Left ventricle myocardium inferior (tissue), 1 donor: ENCODE measurements at regions not wholly inside any gene's neighbourhood (a gene's known extent, or its start where the extent isn't known, plus 50 kb on each side); places are given as distances from the start of the nearest gene placed in this dataset.
"Not testable (repeated sequence)": the region's sequence is repeated elsewhere in the genome, so short reads cannot be mapped to it uniquely, and the experiment has no call there.

Experiments
- DNase-seq: peaks from one replicate; pipeline ENCODE4 v3.0.0-alpha.2; 2020
- H3K27ac ChIP-seq: fragments of 200-600 bp; replicated peaks from 2 replicates; pipeline ENCODE4 v1.8.0; 2021
- H3K27me3 ChIP-seq: fragments of 200-600 bp; 2 replicates; pipeline ENCODE4 v1.8.0; 2021; ENCODE audit warnings: low read depth
- H3K36me3 ChIP-seq: fragments of 200-600 bp; 2 replicates; pipeline ENCODE4 v1.8.0; 2021
- H3K4me1 ChIP-seq: fragments of 200-600 bp; 2 replicates; pipeline ENCODE4 v1.8.0; 2021
- H3K4me3 ChIP-seq: fragments of 200-600 bp; 2 replicates; pipeline ENCODE4 v1.8.0; 2021; ENCODE audit warnings: mild to moderate bottlenecking, moderate library complexity
- H3K9me3 ChIP-seq: fragments of 200-600 bp; replicated peaks from 2 replicates; pipeline ENCODE4 v1.8.0; 2021
- intact Hi-C: fragments of 100-400 bp; cut with micrococcal nuclease; formaldehyde crosslinking; loops from one replicate; pipeline ENCODE4 v1.11.0; 2022
- donor health status: DM: no; HTN: yes; CAD: no; lungs with severe emphysema.

DNA sequence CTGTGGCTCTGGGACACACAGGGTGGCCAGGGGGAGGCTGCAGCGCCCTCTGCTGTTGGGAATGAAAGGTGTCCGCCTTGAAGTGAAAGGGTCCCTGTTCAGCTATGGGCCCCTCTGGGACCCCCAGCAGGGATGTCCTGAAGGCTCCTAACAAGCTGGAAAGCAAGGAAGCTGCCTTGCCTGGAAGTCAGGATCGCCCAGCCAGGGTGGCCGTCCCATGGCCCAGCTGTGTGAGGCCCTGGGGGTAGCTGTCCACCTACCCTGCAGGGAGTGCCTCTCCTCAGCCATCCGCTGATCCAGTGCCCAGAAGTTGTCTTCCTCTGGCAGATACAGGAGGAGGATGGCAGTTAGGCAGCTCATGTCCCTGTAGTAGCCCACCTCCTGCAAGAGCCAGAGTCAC, 143.4 kb upstream of the ZNG1F start:
- intact Hi-C loops, H3K36me3 ChIP-seq, H3K27me3 ChIP-seq, H3K9me3 ChIP-seq, DNase-seq, H3K4me3 ChIP-seq, H3K4me1 ChIP-seq, H3K27ac ChIP-seq: not testable (repeated sequence)

DNA sequence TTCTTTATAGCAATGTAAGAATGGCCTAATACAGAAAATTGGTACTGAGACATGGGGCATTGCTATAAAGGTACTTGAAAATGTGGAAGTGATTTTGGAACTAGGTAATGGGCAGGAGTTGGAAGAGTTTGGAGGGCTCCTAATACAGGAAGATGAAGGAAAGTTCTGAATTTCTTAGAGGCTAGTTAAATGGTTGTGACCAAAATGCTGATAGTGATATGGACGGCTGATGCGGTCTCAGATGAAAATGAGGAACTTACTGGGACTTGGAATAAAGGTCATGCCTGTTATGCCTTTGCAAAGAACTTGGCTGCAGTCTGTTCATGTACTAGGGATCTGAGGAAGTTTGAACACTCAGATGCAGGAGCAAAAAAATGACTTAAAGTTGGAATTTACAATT, 132.2 kb upstream of the ZNG1F start:
- not testable (repeated sequence) for H3K36me3 ChIP-seq

DNA sequence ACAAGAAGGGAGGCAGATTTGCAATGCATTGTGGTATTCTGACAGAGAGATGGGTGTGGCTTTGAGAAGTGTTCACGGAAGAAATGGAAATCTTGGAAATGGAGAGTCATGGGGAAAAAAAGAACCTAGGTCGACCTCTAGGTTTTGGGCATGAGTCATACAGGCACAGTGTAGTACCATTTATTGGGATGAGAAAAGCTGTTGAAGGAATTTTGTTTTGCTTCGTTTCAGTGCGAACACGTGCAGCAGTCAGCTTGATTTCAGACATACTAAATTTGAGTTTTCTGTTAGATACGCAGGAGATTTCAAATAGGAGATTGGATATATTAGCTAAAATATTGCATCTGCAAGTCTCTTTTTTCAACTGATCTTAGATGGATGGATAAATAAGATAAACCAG, 119.8 kb upstream of the ZNG1F start:
- H3K9me3 ChIP-seq, H3K4me1 ChIP-seq, H3K4me3 ChIP-seq, H3K36me3 ChIP-seq, DNase-seq, intact Hi-C loops, H3K27ac ChIP-seq, H3K27me3 ChIP-seq: not testable (repeated sequence)

More for the DNA sequence above, 132.2 kb upstream of the ZNG1F start:
- H3K27me3 ChIP-seq, H3K4me1 ChIP-seq, H3K27ac ChIP-seq, H3K9me3 ChIP-seq, DNase-seq, H3K4me3 ChIP-seq, intact Hi-C loops: not testable (repeated sequence)

DNA sequence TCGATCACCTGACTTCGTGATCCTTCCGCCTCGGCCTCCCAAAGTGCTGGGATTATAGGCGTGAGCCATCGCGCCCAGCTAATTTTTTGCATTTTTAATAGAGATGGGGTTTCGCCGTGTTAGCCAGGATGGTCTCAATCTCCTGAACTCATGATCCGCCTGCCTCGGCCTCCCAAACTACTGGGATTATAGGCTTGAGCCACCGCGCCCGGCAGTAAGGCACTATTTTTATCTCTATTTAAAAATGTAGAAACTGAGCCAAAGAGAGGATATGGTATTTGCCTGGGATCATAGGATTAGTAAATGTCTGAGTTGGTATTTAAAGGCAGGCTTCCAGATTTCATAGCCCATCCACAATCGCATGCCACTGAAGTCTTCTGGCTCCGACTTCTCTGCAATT, 96.6 kb upstream of the ZNG1F start:
- DNase-seq, H3K27ac ChIP-seq, intact Hi-C loops, H3K36me3 ChIP-seq, H3K9me3 ChIP-seq, H3K4me3 ChIP-seq, H3K4me1 ChIP-seq, H3K27me3 ChIP-seq: not testable (repeated sequence)

DNA sequence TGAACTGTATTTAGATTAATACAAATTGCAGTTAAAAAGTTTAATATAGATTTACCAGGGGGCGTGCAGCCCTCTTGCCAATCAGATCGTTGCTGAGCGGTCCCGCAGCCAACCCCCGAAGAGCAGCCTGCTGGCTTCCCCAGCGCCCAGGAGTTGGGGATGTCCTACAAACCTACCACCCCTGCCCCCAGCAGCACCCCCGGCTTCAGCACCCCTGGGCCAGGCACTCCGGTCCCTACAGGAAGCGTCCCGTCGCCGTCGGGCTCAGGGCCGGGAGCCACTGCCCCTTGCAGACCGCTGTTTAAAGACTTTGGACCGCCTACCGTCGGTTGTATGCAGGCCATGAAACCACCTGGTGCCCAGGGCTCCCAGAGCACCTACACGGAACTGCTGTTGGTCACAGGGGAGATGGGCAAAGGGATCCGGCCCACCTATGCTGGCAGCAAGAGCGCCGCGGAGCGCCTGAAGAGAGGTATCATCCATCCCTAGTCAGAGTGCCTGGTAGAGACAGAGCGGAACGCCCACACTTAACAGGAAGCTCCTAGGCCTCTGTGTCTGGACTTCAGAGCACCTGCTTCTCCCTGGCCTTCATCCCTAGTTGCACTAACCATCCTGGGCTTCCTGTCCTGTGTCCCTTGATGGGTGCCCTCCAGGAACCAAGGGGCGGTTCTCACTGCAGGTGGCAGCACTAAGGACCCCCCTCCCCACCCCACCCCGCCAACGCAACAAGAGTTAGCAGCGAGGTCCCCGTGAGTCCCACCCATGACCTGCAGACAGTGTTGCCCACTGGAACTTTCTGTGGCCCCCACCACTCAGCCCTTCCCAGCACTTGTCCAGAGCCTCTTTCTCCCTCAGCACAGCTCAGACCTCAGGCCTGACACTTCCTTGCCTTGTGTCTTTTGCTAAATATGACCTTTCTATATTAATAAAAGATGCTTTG, 91.5 kb upstream of the ZNG1F start:
- H3K27me3 ChIP-seq, DNase-seq, H3K9me3 ChIP-seq, H3K27ac ChIP-seq, H3K36me3 ChIP-seq, H3K4me1 ChIP-seq, intact Hi-C loops, H3K4me3 ChIP-seq: not testable (repeated sequence)

DNA sequence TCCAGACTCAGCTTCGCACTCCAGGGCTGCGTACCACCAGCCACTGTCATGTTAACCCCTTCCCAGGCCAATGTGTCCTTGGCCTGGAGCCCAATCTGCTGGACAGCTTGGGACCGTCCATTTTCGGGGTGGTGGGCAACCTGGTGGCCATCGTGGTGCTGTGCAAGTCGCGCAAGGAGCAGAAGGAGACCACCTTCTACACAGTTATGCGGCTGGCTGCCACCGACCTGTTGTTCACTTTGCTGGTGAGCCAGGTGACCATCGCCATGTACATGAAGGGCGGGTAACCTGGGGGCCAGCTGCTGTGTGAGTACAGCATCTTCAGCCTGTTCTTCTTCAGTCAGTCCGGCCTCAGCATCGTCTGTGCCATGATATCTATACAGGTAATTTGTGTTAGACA, 90.3 kb upstream of the ZNG1F start:
- H3K27ac ChIP-seq, DNase-seq, intact Hi-C loops: not testable (repeated sequence)

DNA sequence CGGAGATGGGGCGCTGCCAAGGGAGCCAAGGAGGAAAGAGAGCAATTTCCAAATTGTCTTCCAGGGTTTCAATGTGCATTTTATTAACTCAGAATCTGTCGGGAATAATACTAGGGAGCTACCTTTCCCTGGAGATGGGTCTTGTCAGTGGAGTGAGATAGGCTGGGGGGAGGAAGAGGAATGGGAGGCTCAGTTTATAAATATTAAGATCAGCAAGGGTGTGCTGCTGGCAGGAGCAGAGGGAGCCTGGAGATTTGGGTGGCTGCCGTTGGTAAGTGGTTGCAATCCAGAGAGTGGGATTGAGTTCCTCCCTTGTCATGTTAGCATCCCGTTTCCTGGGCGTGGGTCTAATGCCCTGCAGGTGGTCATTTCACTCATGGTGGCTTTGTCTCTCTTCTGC, 89.9 kb upstream of the ZNG1F start:
- H3K36me3 ChIP-seq, intact Hi-C loops, H3K9me3 ChIP-seq, H3K27me3 ChIP-seq, DNase-seq, H3K27ac ChIP-seq, H3K4me1 ChIP-seq, H3K4me3 ChIP-seq: not testable (repeated sequence)

More for the DNA sequence above, 90.3 kb upstream of the ZNG1F start:
- not testable (repeated sequence) for H3K4me1 ChIP-seq, H3K9me3 ChIP-seq, H3K4me3 ChIP-seq, H3K27me3 ChIP-seq, H3K36me3 ChIP-seq

DNA sequence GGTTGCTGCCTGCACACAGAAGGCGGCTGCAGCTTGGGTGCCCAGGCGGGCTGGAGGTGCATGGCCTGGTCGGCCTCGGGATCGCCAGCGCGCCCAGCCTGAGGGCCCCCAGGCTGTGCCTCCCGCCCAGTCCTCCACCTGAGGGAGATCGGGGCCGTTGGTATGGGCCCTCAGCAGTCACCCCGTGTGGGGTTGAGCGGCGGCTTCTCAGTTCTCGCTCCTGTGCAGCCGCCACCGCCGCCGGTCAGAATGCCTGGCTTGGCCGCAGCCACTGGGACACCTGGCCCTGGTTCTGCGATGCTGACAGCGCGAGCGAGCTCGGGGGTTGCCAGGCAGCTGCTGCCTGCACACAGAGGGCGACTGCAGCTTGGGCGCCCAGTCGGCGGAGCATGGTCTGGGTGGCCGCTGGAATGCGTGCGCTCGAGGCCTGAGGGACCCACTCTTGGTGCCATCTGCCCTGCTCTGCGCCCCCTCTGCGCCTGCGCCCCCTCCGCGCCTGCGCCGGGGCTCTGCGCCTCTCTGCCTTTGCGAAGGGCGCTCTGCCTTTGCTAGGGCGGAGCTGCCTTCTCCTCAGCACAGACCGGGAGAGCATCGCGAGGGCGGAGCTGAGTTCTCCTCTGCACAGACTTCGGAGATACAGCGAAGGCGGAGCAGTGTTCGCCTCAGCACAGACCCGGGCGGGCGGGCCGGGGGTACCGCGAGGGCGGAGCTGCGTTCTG, 84.6 kb upstream of the ZNG1F start:
- intact Hi-C loops, result not testable (repeated sequence)

DNA sequence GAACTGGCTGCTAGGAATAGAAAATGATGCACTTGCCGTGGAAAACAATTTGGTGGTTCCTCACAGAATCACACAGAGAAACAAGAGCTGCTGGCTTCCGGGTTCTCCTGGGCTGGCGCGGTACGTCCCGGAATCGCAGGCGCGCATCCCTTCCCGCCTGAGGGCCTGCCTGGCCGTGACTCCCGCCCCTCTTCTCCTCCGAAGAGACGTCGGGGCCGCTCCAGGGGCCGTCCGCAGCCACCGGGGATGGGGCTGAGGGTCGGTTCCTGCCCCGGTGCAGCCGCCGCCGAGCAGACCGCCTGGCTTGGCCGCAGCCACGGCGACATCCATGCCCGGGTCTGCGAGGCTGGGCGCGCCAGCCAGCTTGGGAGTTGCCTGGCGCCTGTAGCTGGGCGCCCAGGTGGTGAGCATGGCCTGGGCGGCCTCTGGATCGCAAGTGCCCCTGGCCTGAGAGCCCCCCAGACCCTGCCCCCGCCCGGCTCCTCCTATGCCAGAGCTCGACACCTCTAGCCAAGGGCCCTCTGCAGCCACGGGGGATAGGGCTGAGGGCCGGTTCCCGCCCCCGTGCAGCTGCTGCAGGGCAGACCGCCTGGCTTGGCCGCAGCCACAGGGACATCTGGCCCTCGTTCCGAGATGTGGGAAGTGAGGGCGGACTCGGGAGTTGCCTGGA, 83.9 kb upstream of the ZNG1F start:
- H3K36me3 ChIP-seq, intact Hi-C loops, H3K4me1 ChIP-seq, H3K9me3 ChIP-seq: not testable (repeated sequence)
- H3K27me3 ChIP-seq, result peaks cover 28% of the 10 kb centered on the region
- peak overlapping the region; percentile 63 for H3K4me3 ChIP-seq
- H3K27ac ChIP-seq, result peak overlapping the region; percentile 80
- DNase-seq, result peak; percentile 25

More for the DNA sequence above, 84.6 kb upstream of the ZNG1F start:
- H3K4me3 ChIP-seq, result peak overlapping the region; percentile 65
- not testable (repeated sequence) for H3K27ac ChIP-seq, H3K36me3 ChIP-seq, H3K9me3 ChIP-seq, H3K4me1 ChIP-seq
- peaks cover 28% of the 10 kb centered on the region for H3K27me3 ChIP-seq
- peak; percentile 50 for DNase-seq

DNA sequence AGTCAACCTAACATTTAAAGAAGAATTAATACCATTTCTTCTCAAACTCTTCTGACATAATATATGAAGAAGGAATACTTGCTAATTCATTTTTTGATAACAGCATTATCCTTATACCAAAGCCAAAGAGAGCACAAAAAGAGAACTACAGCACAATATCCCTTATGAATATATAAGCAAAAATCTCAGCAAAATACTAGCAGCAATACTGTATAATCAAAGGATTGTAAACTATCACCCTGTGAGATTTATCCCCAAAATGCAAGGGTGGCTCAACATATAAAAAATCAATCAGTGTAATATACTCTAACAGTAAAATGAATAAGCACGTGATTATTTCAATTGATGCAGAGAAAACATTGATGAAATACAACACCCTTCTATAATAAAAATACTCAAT, 81.9 kb upstream of the ZNG1F start:
- H3K27ac ChIP-seq, H3K36me3 ChIP-seq, H3K4me3 ChIP-seq, DNase-seq, H3K4me1 ChIP-seq, H3K9me3 ChIP-seq, intact Hi-C loops: not testable (repeated sequence)
- H3K27me3 ChIP-seq, result peaks cover 34% of the 10 kb centered on the region

DNA sequence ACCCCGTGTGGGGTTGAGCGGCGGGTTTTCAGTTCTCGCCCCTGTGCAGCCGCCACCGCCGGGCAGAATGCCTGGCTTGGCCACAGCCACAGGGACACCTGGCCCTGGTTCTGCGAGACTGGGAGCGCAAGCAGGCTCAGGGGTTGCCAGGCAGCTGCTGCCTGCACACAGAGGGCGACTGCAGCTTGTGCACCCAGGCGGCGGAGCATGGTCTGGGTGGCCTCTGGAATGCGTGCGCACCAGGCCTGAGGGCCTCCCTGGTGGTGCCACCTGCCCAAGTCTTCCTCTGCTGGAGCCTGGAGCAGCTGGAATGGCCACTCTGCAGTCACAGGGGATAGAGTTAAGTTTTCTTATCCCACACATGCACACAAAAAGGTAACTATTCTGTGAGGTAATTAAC, 80.4 kb upstream of the ZNG1F start:
- H3K9me3 ChIP-seq, H3K27ac ChIP-seq, intact Hi-C loops, DNase-seq, H3K4me3 ChIP-seq, H3K36me3 ChIP-seq, H3K4me1 ChIP-seq: not testable (repeated sequence)
- H3K27me3 ChIP-seq, result peaks cover 35% of the 10 kb centered on the region

DNA sequence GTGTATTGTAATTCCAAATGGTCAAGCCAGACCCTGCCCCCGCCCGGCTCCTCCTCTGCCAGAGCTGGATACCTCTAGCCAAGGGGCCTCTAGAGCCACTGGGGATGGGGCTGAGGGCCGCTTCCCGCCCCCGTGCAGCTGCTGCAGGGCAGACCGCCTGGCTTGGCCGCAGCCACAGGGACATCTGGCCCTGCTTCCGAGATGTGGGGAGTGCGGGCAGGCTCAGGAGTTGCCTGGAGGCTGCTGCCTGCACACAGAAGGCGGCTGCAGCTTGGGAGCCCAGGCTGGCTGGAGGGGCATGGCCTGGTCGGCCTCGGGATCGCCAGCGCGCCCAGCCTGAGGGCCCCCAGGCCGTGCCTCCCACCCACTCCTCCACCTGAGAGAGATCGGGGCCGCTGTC, 79.9 kb upstream of the ZNG1F start:
- H3K27me3 ChIP-seq, result peaks cover 35% of the 10 kb centered on the region
- H3K36me3 ChIP-seq, H3K4me1 ChIP-seq, H3K9me3 ChIP-seq, H3K4me3 ChIP-seq, H3K27ac ChIP-seq, intact Hi-C loops: not testable (repeated sequence)
- DNase-seq, result peak; percentile 15

DNA sequence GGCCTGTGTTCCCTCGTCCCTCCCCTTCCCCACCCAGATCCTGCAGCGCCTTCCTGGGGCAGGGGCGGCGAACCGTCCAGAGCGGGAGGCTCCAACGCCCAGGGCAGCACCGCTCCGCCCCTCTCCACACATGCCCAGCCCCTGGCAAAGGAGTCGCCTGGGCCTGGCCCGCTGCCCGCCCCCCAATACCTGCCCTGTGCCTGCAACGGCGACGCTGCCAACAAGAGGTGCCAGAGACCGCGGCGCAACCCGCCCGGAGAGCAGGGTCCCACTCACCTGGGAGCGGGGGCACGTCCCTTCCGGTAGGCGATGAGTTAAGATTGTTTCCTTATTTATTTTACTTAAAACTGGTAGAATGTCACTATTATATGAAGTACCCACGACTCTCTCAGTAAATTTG, 77.5 kb upstream of the ZNG1F start:
- intact Hi-C loops, H3K27ac ChIP-seq, H3K9me3 ChIP-seq, H3K36me3 ChIP-seq, H3K4me1 ChIP-seq: not testable (repeated sequence)
- H3K4me3 ChIP-seq, result peak overlapping the region; percentile 37
- peak; percentile 17 for DNase-seq
- H3K27me3 ChIP-seq, result peaks cover 25% of the 10 kb centered on the region
